ENCODE measurements at regions not wholly inside any gene's neighbourhood (a gene's known extent, or its start where the extent isn't known, plus 50 kb on each side); places are given as distances from the start of the nearest gene placed in this dataset.

DNA sequence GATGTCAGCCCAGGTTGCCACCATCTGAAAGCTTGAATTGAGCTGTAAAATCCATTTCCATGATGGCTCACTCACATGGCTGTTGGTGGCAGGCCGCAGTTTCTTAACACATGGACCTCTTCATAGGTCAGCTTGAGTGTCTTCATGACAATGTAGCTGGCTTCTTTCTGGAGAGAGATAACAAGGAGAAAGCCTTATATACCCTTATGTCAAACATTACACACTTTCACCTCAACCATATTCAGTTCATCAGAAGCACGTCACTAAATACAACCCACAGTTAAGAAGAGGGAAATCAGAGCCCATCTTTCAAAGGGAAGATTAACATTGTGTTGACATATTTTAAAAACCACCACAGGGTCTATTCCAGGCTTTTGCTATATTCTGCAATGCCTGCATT lies 604.4 kb downstream of the PRELID2 start:
- Histone ChIP-seq H3K27me3 (ENCODE audit: insufficient read depth) (no peaks in the 10 kb centered on the region), H3K4me1 (ENCODE audit: insufficient read depth) (no peaks in the 10 kb centered on the region), H2AFZ (no peak overlapping the region), H3K4me2 (no peak overlapping the region), H3K27ac (ENCODE audit: low read depth) (no peak overlapping the region), H4K20me1 (replicated peaks; ENCODE audit: insufficient read depth) (no peaks in the 10 kb centered on the region), H3K4me3 (no peak overlapping the region), H3K36me3 (ENCODE audit: insufficient read depth) (no peaks in the 10 kb centered on the region), H3K9me2 (ENCODE audit: insufficient read depth) (no peaks in the 10 kb centered on the region), H3F3A (replicated peaks; ENCODE audit: low read depth) (no peaks in the 10 kb centered on the region), H3K79me2 (replicated peaks; ENCODE audit: insufficient read depth) (no peaks in the 10 kb centered on the region)
- no peaks in the 10 kb centered on the region for H3K27me3 Mint-ChIP-seq (ENCODE audit: insufficient read depth, low read depth, poor library complexity)
- no peak overlapping the region for H3K4me3 Mint-ChIP-seq
- TF ChIP-seq ZNF114 (CRISPR knock-in tag; IDR thresholded peaks at IDR 0.05): no peak
- TF ChIP-seq ZNF331 (CRISPR knock-in tag; IDR thresholded peaks at IDR 0.05; ENCODE audit: low read depth): no peak
- TF ChIP-seq JUNB (IDR thresholded peaks at IDR 0.05; ENCODE audit: unreplicated experiment): no peak
- no peak for TF ChIP-seq EZH2 (IDR thresholded peaks at IDR 0.05; ENCODE audit: low read depth, unreplicated experiment)
- TF ChIP-seq POLR2AphosphoS5 (IDR thresholded peaks at IDR 0.05; ENCODE audit: low read depth): no peak
- no peak for TF ChIP-seq EZH2phosphoT487 (IDR thresholded peaks at IDR 0.05; ENCODE audit: unreplicated experiment)
- TF ChIP-seq, protein P1, sequence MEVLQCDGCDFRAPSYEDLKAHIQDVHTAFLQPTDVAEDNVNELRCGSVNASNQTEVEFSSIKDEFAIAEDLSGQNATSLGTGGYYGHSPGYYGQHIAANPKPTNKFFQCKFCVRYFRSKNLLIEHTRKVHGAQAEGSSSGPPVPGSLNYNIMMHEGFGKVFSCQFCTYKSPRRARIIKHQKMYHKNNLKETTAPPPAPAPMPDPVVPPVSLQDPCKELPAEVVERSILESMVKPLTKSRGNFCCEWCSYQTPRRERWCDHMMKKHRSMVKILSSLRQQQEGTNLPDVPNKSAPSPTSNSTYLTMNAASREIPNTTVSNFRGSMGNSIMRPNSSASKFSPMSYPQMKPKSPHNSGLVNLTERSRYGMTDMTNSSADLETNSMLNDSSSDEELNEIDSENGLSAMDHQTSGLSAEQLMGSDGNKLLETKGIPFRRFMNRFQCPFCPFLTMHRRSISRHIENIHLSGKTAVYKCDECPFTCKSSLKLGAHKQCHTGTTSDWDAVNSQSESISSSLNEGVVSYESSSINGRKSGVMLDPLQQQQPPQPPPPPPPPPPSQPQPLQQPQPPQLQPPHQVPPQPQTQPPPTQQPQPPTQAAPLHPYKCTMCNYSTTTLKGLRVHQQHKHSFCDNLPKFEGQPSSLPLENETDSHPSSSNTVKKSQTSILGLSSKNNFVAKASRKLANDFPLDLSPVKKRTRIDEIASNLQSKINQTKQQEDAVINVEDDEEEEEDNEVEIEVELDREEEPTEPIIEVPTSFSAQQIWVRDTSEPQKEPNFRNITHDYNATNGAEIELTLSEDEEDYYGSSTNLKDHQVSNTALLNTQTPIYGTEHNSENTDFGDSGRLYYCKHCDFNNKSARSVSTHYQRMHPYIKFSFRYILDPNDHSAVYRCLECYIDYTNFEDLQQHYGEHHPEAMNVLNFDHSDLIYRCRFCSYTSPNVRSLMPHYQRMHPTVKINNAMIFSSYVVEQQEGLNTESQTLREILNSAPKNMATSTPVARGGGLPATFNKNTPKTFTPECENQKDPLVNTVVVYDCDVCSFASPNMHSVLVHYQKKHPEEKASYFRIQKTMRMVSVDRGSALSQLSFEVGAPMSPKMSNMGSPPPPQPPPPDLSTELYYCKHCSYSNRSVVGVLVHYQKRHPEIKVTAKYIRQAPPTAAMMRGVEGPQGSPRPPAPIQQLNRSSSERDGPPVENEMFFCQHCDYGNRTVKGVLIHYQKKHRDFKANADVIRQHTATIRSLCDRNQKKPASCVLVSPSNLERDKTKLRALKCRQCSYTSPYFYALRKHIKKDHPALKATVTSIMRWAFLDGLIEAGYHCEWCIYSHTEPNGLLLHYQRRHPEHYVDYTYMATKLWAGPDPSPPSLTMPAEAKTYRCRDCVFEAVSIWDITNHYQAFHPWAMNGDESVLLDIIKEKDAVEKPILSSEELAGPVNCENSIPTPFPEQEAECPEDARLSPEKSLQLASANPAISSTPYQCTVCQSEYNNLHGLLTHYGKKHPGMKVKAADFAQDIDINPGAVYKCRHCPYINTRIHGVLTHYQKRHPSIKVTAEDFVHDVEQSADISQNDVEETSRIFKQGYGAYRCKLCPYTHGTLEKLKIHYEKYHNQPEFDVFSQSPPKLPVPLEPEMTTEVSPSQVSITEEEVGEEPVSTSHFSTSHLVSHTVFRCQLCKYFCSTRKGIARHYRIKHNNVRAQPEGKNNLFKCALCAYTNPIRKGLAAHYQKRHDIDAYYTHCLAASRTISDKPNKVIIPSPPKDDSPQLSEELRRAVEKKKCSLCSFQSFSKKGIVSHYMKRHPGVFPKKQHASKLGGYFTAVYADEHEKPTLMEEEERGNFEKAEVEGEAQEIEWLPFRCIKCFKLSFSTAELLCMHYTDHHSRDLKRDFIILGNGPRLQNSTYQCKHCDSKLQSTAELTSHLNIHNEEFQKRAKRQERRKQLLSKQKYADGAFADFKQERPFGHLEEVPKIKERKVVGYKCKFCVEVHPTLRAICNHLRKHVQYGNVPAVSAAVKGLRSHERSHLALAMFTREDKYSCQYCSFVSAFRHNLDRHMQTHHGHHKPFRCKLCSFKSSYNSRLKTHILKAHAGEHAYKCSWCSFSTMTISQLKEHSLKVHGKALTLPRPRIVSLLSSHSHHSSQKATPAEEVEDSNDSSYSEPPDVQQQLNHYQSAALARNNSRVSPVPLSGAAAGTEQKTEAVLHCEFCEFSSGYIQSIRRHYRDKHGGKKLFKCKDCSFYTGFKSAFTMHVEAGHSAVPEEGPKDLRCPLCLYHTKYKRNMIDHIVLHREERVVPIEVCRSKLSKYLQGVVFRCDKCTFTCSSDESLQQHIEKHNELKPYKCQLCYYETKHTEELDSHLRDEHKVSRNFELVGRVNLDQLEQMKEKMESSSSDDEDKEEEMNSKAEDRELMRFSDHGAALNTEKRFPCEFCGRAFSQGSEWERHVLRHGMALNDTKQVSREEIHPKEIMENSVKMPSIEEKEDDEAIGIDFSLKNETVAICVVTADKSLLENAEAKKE (CRISPR knock-in tag; IDR thresholded peaks at IDR 0.05): no peak
- TF ChIP-seq CREB1 (CRISPR knock-in tag; IDR thresholded peaks at IDR 0.05; ENCODE audit: low read depth): no peak
- no peak for DNase-seq (ENCODE audit: low spot score)
- H3K27ac Mint-ChIP-seq: no peak overlapping the region
- peaks cover 6% of the 10 kb centered on the region; the same call in 2 of the 3 replicates for H3K4me1 Mint-ChIP-seq
- no peaks in the 10 kb centered on the region for H3K9me3 Mint-ChIP-seq
- ATAC-seq: no peak
- H3K36me3 Mint-ChIP-seq (ENCODE audit: low read depth): no peaks in the 10 kb centered on the region

Measured in GM23338 (cell line).